Effector CD4-positive, alpha-beta T cell (primary cell): ENCODE measurements at regions not wholly inside any gene's neighbourhood (a gene's known extent, or its start where the extent isn't known, plus 50 kb on each side); places are given as distances from the start of the nearest gene placed in this dataset.

ENCODE experiments used
- DNase-seq: peaks from one replicate; pipeline ENCODE4 v3.0.0-alpha.2; 2020

- DNase-seq: no peak
Measured at GRCh38 chr9:78745331-78745730, 448.4 kb downstream of the PSAT1 start.

- DNase-seq: no peak
Measured at GRCh38 chr9:78746010-78746409, 449.1 kb downstream of the PSAT1 start.

- DNase-seq: no peak
Measured at GRCh38 chr9:78753039-78753438, 456.1 kb downstream of the PSAT1 start.

- no peak for DNase-seq
Measured at GRCh38 chr9:78756813-78757510, 460.0 kb downstream of the PSAT1 start.

- no peak for DNase-seq
Measured at GRCh38 chr9:78763424-78763823, 466.5 kb downstream of the PSAT1 start.

GRCh38 chr9:78765861-78766260 is 468.9 kb downstream of the PSAT1 start:
- DNase-seq: no peak

GRCh38 chr9:78767490-78767889 is 470.6 kb downstream of the PSAT1 start:
- DNase-seq: no peak

- no peak for DNase-seq
Measured at GRCh38 chr9:78769690-78770089, 472.8 kb downstream of the PSAT1 start.

GRCh38 chr9:78775211-78775610 is 478.3 kb downstream of the PSAT1 start:
- DNase-seq: no peak

GRCh38 chr9:78775696-78776295 is 478.9 kb downstream of the PSAT1 start:
- no peak for DNase-seq

GRCh38 chr9:78777747-78778146 is 480.8 kb downstream of the PSAT1 start:
- DNase-seq: no peak

- no peak for DNase-seq
Measured at GRCh38 chr9:78778318-78778717, 481.4 kb downstream of the PSAT1 start.

GRCh38 chr9:78778861-78779374 is 482.0 kb downstream of the PSAT1 start:
- no peak for DNase-seq

- DNase-seq: no peak
Measured at GRCh38 chr9:78781681-78782080, 484.8 kb downstream of the PSAT1 start.

- no peak for DNase-seq
Measured at GRCh38 chr9:78782234-78782633, 485.3 kb downstream of the PSAT1 start.

- DNase-seq: no peak
Measured at GRCh38 chr9:78782858-78783257, 485.9 kb downstream of the PSAT1 start.

- DNase-seq: no peak
Measured at GRCh38 chr9:78783743-78784142, 486.8 kb downstream of the PSAT1 start.

GRCh38 chr9:78786794-78787193 is 489.9 kb downstream of the PSAT1 start:
- no peak for DNase-seq

GRCh38 chr9:78788101-78788500 is 491.2 kb downstream of the PSAT1 start:
- DNase-seq: no peak

- no peak for DNase-seq
Measured at GRCh38 chr9:78791779-78792178, 494.9 kb downstream of the PSAT1 start.

GRCh38 chr9:78792745-78793144 is 495.8 kb downstream of the PSAT1 start:
- no peak for DNase-seq

GRCh38 chr9:78805771-78806170 is 508.8 kb downstream of the PSAT1 start:
- DNase-seq: no peak

- DNase-seq: no peak
Measured at GRCh38 chr9:78806492-78807160, 509.7 kb downstream of the PSAT1 start.

- DNase-seq: no peak
Measured at GRCh38 chr9:78807286-78807685, 510.4 kb downstream of the PSAT1 start.
